NCI-H1092 treated with DMSO at 0.1 percent for 48 hours (cell line): ENCODE measurements at regions not wholly inside any gene's neighbourhood (a gene's known extent, or its start where the extent isn't known, plus 50 kb on each side); places are given as distances from the start of the nearest gene placed in this dataset.
"Not testable (repeated sequence)": the region's sequence is repeated elsewhere in the genome, so short reads cannot be mapped to it uniquely, and the experiment has no call there.

ENCODE experiments used
- DNase-seq: peaks from one replicate; lab custom pipeline; 2025; lab: John Stamatoyannopoulos, UW

GRCh38 chr1:198977909-198978308 lies 339.1 kb downstream of the PTPRC start:
- no peak for DNase-seq

DNA sequence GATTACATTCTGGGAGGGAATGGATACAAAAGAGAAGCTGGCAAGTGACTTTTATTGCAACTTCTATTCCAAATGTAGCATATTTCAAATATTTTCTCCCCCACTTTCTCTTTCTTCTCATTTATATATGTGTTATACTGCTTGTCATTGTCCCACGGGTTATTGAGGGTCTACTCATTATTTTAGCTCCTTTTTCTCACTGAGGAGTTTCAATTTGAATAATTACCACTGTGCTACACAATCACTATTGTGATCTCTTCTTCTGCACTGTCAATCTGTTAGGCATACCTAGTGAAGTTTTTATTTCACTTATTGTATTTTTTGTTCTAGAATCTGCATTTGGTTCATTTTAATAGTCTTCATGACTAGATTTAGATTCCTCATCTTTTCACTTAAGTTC lies 339.7 kb downstream of the PTPRC start:
- no peak for DNase-seq

- DNase-seq: no peak
Measured at GRCh38 chr1:198986036-198986435, 347.2 kb downstream of the PTPRC start.

GRCh38 chr1:198986442-198986841 lies 347.6 kb downstream of the PTPRC start:
- no peak for DNase-seq

DNA sequence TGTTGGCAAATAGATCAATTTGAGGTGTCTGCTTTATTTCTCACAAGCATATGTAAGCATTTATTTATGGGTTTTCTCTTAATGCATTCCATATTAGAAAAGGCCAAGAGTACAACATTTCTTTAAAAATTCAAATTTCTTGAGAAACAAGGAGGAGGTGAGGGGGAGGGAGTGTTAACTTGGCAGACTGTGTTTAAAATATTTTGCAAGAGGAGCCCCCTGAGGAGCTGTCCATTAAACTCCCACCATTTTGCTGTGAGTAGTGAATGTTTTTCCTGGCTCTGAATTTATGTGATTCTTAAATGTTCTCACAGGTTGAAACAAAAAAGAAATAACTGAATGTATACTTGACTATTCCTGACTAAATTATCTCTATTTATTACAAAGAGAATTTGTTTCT lies 363.8 kb downstream of the PTPRC start:
- no peak for DNase-seq

DNA sequence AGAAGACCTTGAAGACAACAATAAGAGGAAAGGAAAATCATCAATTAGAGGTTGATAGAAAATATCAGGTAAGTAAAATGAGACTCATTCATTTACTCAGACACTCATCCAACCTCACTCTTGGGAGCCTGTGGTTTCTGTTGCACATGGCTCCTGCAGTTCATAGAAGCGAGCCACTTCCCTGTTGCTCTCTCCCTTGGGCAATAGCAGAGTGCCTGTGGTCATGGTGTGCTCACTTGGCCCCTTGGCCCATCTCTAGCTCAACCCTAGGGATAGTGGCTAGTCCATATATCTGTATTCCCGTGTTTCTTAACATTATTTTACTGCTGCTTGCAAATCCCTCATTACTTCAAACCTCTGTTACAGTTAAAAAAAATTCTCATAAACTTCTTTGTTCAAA lies 368.6 kb downstream of the PTPRC start:
- DNase-seq: no peak

DNA sequence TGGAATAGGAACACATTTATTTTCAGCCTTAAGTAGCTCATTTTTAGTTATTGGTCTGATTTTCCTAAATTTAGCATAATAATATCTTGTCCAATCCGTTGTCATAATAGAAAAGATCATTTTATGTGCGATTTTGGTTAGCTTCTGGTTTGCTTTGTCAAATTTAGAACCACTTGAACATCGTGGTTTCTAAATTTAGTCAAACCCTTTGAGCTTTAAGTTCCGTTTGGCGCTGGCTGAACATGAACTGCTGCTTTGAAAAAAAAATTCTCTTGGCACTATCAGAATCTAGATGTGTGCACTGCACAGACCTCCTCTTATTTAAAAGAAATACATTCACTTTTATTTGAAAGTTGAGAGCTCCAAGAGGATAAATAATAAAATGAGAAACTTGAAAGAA lies 370.6 kb downstream of the PTPRC start:
- no peak for DNase-seq

DNA sequence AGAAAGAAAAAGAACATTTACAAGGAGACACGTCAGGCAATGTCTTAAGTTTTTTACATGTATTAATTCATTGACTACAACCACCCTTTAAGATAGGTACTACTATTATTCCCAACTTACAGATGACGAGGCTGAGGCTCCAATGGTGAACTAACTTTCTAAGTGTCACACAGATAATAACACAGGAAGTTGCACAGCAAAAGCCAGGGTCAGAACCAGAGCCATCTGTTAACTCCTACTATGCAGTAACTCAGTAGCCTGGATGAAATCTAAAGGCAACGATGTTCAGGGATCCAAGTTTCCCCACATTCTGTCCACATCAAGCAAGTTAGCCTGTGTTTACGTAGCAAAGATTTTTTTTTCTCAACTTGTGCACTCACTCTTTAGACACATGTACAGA lies 371.7 kb downstream of the PTPRC start:
- DNase-seq: no peak

DNA sequence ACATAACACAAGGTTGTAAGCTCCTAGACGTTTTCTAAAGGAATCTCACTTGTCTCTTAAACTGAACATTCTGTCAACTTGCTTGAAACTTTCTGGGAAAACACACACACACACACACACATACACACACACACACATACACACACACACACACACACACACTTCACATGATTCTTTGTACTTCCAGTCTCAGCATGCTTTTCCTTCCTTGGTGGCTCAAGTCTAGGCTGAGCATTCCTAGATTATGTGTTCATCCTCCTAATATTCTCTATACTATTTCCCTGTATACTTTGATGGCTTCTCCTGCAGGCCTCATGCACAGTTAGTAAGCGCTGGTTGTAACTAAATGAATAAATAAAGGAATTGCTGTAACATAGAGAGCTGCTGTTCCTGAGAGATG lies 372.1 kb downstream of the PTPRC start:
- no peak for DNase-seq

GRCh38 chr1:199015799-199016198 lies 377.0 kb downstream of the PTPRC start:
- DNase-seq: no peak

DNA sequence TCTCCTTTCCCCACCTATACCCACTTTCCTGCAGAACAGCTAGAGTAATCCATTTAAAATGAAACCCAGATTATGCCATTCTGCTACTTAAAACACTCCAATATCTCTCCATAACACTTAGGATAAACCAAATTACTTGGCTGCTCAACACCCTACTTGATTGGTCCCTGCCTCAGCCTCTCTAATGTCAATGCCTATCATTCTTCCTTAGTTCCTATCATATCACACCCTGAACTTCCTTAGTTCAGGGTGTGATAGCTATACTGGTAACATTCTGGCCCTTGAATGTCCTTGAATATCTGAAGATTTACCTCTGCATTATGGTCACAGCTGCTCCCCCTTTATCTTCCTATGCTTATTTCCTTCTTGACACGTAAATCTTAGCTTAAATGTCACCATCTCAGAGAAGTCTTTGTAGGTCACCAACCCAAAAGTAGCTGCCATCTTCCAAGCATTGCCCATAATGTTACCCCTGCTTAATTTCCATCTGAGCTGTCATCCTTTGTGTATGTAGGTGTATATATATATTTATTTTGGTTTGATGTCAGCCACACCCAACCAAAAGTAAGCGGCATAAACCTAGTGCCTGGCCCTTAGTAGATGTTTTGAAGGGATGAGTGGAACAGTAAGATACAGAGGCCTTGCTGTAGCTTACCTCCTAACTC lies 379.8 kb downstream of the PTPRC start:
- no peak for DNase-seq

- no peak for DNase-seq
Measured at GRCh38 chr1:199020051-199020450, 381.2 kb downstream of the PTPRC start.

GRCh38 chr1:199020904-199021303 lies 382.1 kb downstream of the PTPRC start:
- no peak for DNase-seq

GRCh38 chr1:199029401-199029800 lies 390.6 kb downstream of the PTPRC start:
- no peak for DNase-seq

GRCh38 chr1:199029855-199030254 lies 391.0 kb downstream of the PTPRC start:
- DNase-seq: no peak

GRCh38 chr1:199030541-199030940 lies 391.7 kb downstream of the PTPRC start:
- DNase-seq: not testable (repeated sequence)

DNA sequence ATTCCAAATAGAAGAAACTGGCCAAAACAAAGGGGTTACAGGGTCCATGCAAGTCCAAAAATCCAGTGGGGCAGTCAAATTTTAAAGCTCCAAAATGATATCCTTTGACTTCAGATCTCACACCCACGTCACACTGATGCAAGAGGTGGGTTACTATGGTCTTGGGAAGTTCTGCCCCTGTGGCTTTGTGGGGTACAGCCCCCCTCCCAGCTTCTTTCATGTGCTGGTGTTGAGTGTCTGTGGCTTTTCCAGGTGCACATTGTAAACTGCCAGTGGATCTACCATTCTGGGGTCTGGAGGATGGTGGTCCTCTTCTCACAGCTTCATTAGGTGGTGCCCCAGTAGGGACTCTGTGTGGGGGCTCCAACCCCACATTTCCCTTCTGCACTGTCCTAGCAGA lies 392.3 kb downstream of the PTPRC start:
- DNase-seq: not testable (repeated sequence)

- DNase-seq: not testable (repeated sequence)
Measured at GRCh38 chr1:199032479-199032878, 393.6 kb downstream of the PTPRC start.

GRCh38 chr1:199033661-199034060 lies 394.8 kb downstream of the PTPRC start:
- no peak for DNase-seq

GRCh38 chr1:199038156-199038555 lies 399.3 kb downstream of the PTPRC start:
- no peak for DNase-seq

GRCh38 chr1:199040076-199040905 lies 401.5 kb downstream of the PTPRC start:
- no peak for DNase-seq

GRCh38 chr1:199041173-199041914 lies 402.5 kb downstream of the PTPRC start:
- no peak for DNase-seq

GRCh38 chr1:199042193-199042592 lies 403.4 kb downstream of the PTPRC start:
- DNase-seq: no peak
